NCI-H146 (cell line): ENCODE measurements at regions not wholly inside any gene's neighbourhood (a gene's known extent, or its start where the extent isn't known, plus 50 kb on each side); places are given as distances from the start of the nearest gene placed in this dataset.

ENCODE experiments used
- DNase-seq: peaks from one replicate; lab custom pipeline; 2025; lab: John Stamatoyannopoulos, UW

DNA sequence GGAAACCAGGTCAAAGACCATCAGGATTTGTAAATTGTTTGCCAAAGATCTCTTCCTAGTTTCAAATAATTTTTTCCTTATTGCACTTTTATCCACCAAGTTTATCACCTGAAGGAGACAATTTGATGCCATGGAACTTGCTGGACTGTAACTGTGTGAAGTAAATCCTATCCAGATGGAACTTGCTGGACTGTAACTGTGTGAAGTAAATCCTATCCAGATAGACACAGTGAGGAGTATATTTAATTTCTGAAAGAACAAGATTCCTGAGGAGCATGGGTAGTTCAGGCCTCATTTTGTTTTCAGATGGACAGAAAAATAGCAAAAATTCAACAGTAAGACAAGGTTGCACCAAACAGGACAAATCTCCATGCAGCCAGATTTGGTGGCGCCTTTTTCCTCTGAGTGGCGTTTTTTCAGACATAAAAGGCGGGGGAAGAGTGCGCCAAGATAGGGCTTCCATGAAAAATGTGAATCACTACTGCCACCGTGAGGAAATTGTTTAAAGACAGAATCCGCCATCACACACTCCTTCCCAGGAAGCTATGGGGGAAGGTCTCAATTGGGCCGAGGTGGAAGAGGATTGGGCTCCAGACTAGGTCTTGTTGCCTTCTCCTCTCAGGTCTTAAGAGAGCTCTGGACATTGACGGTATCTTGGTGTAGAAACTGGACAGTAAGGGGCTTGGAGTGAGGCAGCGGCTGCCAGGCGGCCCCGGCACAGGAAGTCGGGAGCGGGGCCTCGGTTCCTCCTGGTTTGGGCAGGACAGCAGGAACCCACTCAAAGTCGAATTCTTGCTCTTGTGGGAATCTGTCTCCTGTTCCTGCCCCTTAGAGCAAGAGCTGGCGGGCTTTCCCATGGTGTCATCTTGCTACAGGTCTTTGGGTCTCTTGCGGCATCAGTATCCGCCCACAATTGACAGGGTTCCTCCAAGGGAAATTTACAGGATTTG lies 234.7 kb downstream of the OR13H1 start:
- DNase-seq: no peak

DNA sequence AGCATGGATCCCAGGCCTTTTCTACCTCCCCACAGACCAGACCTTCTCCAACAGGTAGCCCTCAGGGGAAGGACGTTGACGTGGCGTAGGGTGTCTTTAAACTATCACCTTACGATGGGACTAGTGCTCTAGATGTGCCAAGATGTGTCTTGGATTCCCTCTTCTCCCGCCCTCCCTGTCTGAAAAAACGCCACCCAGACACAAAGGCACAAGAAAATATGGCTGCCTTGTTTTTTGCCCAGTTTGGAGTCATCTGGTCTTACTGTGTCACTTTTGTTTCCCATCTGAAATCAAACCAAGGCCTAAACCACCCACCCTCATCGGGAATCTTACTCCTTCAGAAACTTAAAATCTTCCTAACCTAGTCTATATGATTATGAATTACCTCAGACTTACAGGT lies 235.4 kb downstream of the OR13H1 start:
- DNase-seq: no peak

DNA sequence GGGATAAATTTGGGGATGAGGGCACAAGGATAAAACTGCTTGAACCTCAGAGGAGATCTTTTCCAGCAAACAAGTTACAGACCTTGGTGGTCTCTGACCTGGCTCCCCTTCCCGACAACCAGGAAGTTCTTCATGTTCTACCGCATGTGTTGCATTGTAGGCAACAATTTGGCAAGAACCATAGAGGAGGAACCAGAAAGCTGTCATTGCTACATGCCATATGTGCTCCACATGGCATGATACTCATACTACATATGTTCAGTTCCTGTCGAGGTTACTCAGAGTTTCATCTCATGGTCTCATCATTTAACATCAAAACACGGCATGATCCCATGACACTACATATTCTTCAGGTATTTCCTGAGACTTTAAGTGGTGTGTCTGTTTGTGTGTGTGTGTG lies 235.9 kb downstream of the OR13H1 start:
- no peak for DNase-seq

DNA sequence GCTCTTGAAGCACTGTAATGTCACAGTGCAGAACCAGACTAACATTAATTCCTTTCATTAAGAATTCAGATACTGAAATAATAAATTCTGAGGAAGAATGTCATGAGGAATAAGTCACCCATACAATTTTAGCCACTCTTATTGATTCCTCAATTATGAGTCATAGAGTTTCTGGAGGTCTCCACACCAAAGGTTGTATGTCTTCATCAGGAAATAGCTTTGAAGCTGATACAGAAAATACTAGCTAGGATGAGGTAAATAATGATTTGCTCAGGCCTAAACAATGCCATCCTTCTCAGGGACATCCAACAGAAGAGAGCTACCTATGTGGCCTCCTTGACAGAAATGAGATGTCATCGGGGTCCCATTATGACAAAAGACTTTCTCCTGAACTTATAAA lies 238.8 kb downstream of the OR13H1 start:
- DNase-seq: no peak

DNA sequence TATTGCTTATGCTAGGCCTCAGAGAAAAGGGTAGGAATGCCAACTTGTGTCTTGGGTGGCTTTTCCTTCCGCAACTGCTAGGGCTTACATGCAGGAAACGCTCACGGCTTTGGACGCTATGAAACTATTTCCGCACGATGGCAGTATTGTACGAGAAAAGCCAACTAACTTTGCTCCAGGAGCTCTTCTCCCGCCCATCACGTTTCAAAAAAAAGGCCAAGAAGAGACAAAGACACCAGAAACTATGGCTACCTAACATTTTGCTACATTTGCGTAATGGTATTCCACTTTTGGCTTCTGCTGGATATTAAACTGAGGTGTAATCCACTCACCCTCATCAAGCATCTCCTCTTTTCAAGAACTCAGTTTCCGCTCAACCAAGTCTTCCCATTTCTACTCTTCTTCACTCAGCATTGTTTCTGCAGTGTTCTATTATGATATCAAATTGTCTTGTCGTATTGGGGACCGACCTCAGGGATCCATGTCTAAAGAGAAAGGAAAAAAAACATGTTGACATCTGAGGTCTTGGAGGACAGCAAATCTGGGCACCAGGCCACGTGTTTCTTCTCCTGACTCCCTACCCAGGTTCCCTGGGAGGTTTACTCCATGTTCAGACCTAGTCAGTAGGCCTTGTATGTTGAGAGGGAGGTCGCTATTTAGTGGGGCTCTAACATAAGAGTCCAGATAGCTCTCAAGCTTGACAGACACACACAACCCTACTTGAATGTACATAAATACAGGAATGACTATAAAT lies 239.4 kb upstream of the STK26 start:
- no peak for DNase-seq

DNA sequence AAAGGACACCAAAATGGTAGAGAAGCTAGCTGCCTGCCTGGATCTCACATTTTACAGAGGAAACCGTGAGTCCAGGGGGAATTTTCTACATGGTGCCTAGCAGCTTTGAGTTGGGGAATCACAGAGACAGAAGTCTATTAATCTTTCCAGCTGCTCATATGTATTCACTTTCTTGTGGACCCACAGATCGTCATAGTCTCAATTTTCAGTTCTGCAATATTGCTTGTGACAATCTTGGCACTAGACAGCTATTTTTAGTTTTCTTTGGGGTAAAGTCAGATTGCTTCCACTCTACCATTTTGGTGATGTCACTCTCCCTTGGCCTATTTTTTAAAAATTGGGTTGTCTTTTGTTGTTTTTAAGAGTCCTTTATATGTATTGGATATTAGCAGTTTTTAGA lies 233.4 kb upstream of the STK26 start:
- no peak for DNase-seq

DNA sequence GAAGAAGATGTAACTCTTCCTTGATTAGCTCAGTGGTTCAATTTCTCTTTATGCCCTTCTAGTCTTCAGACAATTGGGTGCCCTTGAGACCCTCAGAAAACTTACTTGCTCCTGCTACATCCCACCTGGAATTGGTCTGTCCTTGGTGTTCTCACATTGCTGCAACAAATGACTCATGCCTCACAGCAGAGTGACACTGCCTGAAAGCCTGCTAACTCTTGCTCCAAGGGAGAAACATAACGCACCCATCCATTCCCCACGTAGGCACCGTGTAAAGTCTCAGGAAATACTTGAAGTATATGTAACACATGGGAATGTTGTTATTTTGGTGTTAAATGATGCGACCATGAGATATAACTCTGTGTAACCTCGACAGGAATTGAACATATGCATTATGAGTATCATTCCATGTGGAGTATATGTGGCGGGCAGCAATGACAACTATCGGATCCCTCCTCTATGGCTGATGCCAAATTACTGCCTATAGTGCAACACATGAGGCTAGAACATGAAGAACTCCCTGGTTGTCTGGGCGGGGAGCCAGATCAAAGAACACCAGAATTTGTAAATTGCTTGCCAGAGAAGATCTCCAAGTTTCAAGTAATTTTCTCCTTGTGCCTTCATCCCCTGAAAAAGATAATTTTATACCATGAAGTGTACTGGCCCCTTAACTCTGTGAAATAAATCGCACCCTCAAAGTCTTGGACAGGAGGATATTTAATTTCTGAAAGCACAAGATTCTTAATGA lies 231.3 kb upstream of the STK26 start:
- DNase-seq: no peak

DNA sequence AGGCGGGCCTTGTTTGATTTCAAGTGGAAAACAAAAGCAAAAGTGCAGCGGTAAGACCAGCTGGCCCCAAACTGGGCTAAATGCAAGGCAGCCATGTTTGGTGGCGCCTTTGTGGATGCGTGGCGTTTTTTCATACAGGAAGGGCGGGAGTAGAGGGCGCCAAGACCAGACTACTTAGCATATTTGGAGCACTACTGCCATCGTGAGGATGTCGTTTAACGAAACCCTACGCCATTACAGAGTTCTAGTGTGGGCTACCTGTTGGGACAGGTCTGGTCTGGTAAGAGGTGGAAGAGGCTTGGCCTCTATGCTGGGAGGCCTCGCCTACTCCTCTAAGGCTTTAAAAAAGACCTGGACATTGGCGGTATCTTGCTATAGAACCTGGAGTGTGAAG lies 230.7 kb upstream of the STK26 start:
- DNase-seq: no peak

DNA sequence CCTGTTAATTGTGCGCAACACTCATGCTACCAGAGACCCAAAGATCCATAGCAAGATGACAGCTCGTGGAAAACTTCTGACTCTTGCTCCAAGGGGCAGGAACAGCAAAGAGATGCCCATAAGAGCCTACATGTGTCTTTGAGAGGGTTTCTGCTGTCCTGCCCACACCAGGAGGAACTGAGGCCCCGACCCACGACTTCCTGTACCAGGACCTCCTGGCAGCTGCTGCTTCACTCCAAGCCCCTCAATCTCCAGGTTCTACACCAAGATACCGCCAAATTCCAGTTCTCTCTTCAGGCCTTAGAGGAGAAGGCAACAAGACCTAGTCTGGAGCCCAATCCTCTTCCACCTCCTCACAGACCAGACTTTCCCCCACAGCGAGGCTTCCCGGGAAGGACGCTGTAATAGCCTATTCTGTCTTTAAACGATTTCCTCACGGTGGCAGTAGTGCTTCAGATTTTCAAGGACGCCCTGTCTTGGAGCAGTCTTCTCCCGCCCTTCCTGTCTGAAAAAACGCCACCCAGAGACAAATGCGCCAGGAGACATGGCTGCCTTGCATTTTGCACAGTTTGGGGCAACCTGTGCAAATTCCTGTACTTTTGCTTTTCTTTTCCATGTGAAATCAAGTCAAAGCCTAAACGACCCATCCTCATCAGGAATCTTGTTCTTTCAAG lies 230.2 kb upstream of the STK26 start:
- no peak for DNase-seq

DNA sequence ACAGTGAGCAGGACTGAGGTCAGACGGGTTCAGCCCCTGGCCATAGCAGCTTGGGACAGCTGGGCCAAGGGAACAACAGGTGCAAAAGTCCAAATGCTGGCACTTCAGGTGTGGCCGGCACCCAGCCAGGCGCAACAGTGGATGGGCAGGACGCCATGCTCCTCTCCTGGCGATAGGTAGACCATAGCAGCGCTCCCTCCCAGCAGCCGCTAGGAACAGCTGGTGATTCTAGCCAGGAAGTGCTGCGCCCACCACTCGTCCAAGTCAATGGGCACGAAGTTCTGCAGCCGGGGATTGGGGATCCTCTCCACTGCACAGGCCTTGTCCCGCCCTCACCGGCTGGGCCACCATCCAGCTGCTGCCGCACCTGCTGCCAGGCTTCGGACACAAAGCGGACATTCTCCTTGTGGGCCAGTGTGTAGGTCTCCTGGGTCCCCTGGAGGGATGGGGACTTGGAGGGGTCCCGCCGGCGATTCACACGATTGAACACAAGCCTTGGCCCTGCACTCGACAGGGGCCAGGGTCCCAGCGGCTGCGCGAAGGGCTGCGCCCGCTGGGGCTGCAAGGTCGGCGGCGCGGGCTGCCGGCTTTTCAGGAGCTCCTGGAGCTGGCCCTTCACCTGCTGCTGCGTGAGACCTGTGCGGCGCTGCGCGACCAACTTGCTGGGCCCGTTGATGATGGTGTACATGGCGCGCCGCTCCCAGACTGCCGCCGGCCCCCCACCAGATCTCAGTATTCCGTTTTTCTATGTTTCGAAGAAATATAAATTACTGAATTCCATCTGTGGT lies 227.5 kb upstream of the STK26 start:
- DNase-seq: no peak

DNA sequence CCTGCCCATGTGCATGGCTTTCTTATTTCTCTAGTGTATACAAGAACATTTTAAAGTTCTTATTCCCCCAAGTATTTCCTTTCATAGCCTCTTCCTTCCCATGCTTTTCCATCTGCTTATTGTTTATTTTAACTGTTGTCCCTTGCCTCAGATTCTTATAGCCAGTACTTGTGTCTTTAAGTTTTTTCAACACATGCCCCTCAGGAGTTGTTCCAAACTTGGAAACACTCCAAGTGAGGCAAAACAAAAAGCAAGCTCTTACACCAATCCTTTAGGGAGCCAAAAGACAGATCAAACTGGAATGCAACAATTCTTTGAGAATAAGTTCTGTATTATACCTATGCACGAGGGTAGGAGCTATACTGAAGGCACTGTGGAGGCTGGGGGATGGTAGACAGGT lies 222.0 kb upstream of the STK26 start:
- DNase-seq: no peak

DNA sequence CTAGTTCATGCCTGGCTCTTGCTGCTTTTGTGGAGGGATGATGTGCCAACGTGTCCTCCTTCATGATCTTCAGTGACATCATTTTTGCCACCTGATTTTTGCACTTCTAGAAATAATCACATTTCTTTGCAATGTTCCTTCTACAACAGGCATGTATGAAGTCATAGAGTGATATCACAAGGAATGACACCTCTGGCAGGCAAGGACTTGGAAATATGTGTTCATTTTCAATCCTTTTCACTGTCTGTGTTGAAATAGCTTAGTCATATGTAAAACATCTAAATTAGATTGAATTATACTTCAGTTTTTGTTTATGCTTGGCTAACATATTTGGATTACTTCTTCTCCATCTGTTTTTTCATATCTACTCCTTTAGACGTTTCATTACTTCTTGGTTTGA lies 221.2 kb upstream of the STK26 start:
- DNase-seq: no peak

DNA sequence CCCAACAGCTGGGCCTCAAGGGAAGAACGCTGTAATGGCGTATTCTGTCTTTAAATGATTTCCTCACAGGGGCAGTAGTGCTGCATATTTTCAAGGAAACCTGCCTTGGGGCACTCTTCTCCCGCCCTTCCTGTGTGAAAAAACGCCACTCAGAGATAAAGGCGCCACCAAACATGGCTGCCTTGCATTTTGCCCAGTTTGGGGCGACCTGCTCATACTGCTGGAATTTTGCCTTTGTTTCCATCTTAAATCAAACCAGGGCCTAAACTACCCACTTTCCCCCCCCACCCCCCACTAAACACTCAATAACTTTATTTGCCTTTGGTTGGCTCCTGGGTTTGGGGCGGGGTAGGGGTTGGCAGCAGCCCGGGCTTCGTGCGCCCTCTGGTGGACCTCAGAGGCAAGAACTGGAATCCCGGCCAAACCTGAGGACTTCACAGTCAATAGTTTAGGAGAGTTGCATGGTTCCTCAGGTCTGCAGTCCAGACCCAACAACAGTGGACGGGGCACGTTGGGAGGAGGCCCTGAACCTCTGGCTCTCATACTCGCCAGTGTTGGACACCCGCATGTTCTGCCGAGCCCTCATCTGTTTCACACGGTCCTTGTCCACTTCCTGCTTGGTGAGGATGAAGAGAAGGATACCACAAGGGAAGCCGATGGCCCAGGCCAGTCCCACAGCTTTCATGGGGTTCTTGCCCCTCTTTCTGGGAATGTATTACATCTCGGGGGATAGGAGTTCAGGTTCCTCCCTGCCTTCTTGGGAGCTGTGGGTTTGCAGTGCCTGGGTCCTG lies 220.1 kb upstream of the STK26 start:
- no peak for DNase-seq

DNA sequence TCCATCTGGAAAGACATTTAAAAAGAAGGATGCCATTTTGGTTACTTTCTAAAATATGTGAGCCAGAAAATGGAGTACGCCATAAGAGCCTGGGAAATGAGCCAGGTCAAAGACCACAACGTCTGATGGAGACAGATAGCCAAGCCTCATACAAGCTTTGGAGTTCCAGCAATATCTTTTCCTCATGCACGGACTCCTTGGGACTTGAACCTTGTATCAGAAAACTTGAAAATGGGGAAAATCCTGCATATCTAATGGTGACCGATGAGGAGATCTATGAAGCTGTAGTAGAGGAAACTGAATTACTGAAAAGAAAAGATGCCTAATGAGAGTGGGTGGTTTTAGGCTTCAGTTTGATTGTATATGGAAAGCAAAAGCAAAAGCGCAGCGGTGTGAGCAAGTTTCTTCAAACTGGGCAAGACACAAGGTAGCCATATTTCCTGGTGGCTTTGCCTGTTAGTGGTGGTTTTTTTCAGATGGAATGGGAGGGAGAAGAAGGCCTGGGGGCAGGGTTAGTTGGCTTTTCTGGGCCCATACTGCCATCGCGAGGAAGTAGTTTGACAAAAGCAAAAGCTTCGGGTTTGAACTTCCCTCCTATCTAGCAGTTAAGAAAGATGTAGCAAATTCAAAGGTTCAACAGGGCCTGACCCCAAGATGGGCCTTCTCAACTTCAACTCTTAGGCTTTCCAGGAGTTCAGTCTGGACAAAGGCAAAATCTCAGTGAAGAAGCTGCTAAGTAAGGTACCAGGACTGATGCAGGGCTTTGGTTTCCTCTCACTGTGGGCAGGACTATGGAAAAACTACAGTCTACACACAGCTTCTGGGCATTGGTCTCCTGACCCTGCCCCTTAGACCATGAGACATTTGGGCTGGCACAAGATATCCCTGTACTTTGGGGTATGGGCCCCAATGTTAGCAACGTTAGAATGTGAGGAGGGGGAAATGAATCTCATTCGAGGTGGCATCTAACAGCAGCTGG lies 210.0 kb upstream of the STK26 start:
- no peak for DNase-seq

DNA sequence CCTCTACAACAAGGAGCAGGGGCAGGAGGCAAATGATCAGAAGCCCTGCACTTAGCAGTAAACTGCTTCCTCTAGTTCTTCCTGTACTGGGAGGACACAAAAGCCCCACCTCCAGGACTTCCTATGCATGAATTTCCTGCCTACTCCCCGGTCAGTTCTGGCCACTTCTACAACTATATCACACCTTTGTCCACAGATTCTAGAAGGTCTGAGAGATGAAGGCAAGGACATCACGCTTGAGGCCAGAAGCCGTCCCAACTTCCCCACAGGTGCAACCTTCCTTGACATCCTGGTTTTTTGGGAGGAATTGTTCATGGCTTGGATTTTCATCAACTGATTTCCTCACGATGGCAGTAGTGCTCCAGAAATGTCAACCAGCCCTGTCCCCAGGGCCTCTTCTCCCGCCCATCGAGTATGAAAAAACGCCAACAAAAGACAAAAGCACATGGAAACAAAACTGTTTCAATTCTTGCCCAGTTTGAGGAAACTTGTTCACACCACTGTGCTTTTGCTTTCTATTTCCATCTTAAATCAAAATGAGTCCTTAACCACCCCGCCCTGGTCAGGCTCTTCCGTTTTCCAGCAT lies 206.5 kb upstream of the STK26 start:
- DNase-seq: no peak

DNA sequence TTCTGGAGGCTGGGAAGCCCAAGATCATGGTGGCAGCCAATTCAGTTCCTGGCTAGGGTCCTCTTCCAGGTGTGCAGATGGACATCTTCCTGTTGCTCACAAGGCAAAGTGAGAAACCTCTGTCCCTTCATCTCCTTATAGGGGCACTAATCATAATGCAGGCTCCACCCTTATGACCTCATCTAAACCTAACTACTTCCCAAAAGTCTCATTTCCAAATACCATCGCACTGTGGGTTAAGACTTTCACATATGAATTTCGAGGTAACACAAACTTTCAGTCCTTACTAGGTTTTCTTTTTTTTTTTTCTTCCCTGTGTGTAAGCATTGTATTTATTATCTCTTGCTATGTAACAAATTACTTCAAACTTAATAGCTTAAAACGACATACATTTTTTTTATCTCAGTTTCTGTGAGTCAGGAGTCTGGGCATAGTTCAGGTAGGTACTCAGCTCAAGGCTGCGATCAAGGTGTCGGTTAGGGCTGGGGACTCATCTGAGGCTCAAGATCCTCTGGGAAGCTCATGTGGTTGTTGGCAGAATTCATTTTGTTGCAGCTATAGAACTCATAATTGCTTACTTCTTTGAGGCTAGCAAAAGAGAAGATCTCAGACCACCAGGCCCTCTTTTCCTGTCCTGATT lies 204.7 kb upstream of the STK26 start:
- no peak for DNase-seq

DNA sequence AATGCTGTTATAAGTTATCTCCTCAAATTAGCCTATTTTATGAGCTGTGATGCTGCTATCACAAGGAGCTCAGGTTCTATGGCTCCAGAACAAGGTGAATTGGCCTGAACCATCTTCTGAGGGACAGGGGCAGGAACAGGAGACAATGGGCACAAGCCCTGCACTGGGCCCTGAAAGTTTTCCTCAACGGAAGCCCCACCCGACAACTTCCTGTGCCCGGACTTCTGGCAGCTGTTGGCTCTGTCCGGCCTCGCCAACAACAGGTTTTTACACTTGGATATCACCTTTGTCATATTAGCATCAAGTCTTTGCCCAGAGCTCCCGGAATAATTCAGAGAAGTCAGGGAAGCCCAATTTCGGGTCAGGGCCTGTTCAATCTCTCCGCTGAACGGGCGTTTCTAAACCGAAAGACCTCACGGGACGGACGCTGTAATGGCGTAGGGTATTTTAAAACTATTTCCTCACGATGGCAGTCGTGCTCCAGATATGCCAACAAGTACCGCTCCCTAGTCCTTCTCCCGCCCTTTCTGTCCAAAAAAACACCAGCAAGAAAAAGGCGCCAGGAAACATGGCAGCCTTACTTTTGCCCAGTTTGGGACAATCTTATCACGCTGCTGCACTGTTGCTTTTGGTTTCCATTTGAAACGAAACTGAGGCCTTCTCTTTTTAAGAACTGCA lies 201.0 kb upstream of the STK26 start:
- DNase-seq: no peak

DNA sequence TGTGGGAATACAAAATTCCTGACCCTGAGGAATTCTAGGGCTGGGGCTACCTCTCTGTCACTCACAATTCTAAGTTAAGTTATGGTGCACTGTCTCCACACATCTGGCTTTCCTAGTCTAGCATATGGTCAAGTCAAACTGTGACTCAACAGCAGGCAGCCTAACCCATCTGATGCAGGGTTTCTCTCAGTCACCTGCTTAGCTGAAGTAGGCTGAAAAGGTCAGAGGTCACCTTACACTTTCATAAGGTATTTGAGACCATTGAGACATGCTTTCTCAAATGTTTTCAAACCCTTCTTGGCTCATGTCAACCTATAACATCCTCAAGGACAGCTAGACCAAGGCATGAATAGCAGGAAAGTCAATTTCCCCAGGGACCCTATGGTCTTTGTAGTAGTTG lies 196.5 kb upstream of the STK26 start:
- DNase-seq: no peak
